Gastroesophageal sphincter (tissue), 3 donors: ENCODE measurements at regions not wholly inside any gene's neighbourhood (a gene's known extent, or its start where the extent isn't known, plus 50 kb on each side); places are given as distances from the start of the nearest gene placed in this dataset.

ENCODE experiments used
- CTCF ChIP-seq, 4 experiments: fragments of 200-600 bp in 2 of 4; fragments of 450-650 bp in 2 of 4; sonication (generic) in 1 of 4; IDR thresholded peaks; one replicate each; pipeline ENCODE4 v1.5.1; 2017 to 2019; ENCODE audit warnings: antibody characterized with exemption in 4 of 4, mild to moderate bottlenecking in 2 of 4, moderate library complexity in 2 of 4
- EP300 ChIP-seq: sonication (generic); formaldehyde crosslinking; IDR thresholded peaks from one replicate; pipeline ENCODE4 v1.6.1; 2017; ENCODE audit warnings: antibody characterized with exemption, mild to moderate bottlenecking
- POLR2A ChIP-seq, 2 donors: fragments of 450-650 bp; IDR thresholded peaks; one replicate each; pipeline ENCODE4 v1.6.1; 2017; ENCODE audit warnings: antibody characterized with exemption in 2 of 2, mild to moderate bottlenecking in 2 of 2, moderate library complexity in 1 of 2

GRCh38 chr3:76345878-76346277 is 560.5 kb upstream of the ZNF717 start:
- TF ChIP-seq CTCF (IDR thresholded peaks at IDR 0.05) = no peak
- TF ChIP-seq EP300 = no peak
- no peak for TF ChIP-seq POLR2A (IDR thresholded peaks at IDR 0.05)
